Keratinocyte (primary cell): ENCODE measurements at regions not wholly inside any gene's neighbourhood (a gene's known extent, or its start where the extent isn't known, plus 50 kb on each side); places are given as distances from the start of the nearest gene placed in this dataset.

ENCODE experiments used
- DNase-seq: peaks from one replicate; pipeline ENCODE4 v3.0.0-alpha.2; 2011; ENCODE audit warnings: low read depth, missing footprints, low spot score
- FAIRE-seq: peaks from 2 replicates; lab custom pipeline; 2011; peaks lifted over from hg19 to GRCh38; lab: Jason Lieb, UNC
- H2AFZ ChIP-seq: 2 replicates; pipeline ENCODE4 v1.6.0; 2012; ENCODE audit warnings: low read length, control low read depth, inconsistent platforms; ENCODE audit not compliant: control insufficient read depth
- H3K27ac ChIP-seq: 2 replicates; pipeline ENCODE4 v1.5.1; 2011; ENCODE audit warnings: low read length; ENCODE audit not compliant: control insufficient read depth, insufficient read depth
- H3K27me3 ChIP-seq: 3 replicates; pipeline ENCODE4 v1.6.0; 2011; ENCODE audit warnings: low read length; ENCODE audit not compliant: control insufficient read depth, insufficient read depth; ENCODE audit errors: extremely low read depth
- H3K36me3 ChIP-seq, 2 experiments: 2 replicates in 1 of 2; 3 replicates in 1 of 2; pipeline ENCODE4 v1.5.1; 2011; ENCODE audit warnings: low read length in 2 of 2, mild to moderate bottlenecking in 1 of 2; ENCODE audit not compliant: control insufficient read depth in 2 of 2, insufficient read depth in 2 of 2; ENCODE audit errors: extremely low read depth in 1 of 2
- H3K4me1 ChIP-seq: 3 replicates; pipeline ENCODE4 v1.5.1; 2011; ENCODE audit warnings: low read length; ENCODE audit not compliant: control insufficient read depth, insufficient read depth; ENCODE audit errors: extremely low read depth
- H3K4me2 ChIP-seq: 3 replicates; pipeline ENCODE4 v1.6.0; 2011; ENCODE audit warnings: low read depth, low read length; ENCODE audit not compliant: control insufficient read depth, insufficient read depth; ENCODE audit errors: extremely low read depth
- H3K4me3 ChIP-seq, 3 experiments: fragments of 200-600 bp in 1 of 3; sonication (generic) in 1 of 3; 2 replicates in 2 of 3; 3 replicates in 1 of 3; pipeline ENCODE4 v1.5.1; 2011 to 2016; ENCODE audit warnings: low read length in 3 of 3, mild to moderate bottlenecking in 3 of 3, control low read depth in 2 of 3, inconsistent platforms in 1 of 3, low read depth in 1 of 3, mixed read lengths in 1 of 3, mixed run types in 1 of 3, moderate library complexity in 1 of 3; ENCODE audit not compliant: control insufficient read depth in 2 of 3, insufficient read depth in 2 of 3; ENCODE audit errors: extremely low read depth in 1 of 3
- H3K79me2 ChIP-seq: 2 replicates; pipeline ENCODE4 v1.6.0; 2012; ENCODE audit warnings: low read length; ENCODE audit not compliant: control insufficient read depth, insufficient read depth
- H3K9ac ChIP-seq: 3 replicates; pipeline ENCODE4 v1.6.0; 2011; ENCODE audit warnings: low read length; ENCODE audit not compliant: control insufficient read depth, insufficient read depth; ENCODE audit errors: extremely low read depth
- H3K9me1 ChIP-seq: 3 replicates; pipeline ENCODE4 v1.6.0; 2011; ENCODE audit warnings: low read length; ENCODE audit not compliant: control insufficient read depth, insufficient read depth; ENCODE audit errors: extremely low read depth
- H3K9me3 ChIP-seq: 2 replicates; pipeline ENCODE4 v1.5.1; 2012; ENCODE audit warnings: low read depth, low read length; ENCODE audit not compliant: control insufficient read depth
- H4K20me1 ChIP-seq: 3 replicates; pipeline ENCODE4 v1.6.0; 2011; ENCODE audit warnings: low read length; ENCODE audit not compliant: control insufficient read depth, insufficient read depth; ENCODE audit errors: extremely low read depth
- EZH2 ChIP-seq: IDR thresholded peaks from one replicate; pipeline ENCODE4 v1.6.1; 2012; ENCODE audit warnings: inconsistent platforms, mild to moderate bottlenecking, low read length, moderate library complexity
- dilution Hi-C: fragments of 300-500 bp; cut with MboI; formaldehyde crosslinking; loops from one replicate; pipeline ENCODE4 v1.7.0; 2020; ENCODE audit warnings: low sequenced_read_pairs; ENCODE audit not compliant: extremely low pct_ligation_motif_present
- TF ChIP-seq, protein P1 (sequence below), 3 experiments: IDR thresholded peaks in 1 of 3; conservative IDR thresholded peaks in 1 of 3; optimal IDR thresholded peaks in 1 of 3; 2 replicates in 2 of 3; 3 replicates in 1 of 3; pipeline versions ENCODE3 to v1.5.1; 2011; ENCODE audit warnings: low read length in 3 of 3, mild to moderate bottlenecking in 3 of 3, moderate library complexity in 2 of 3, control low read depth in 1 of 3, inconsistent platforms in 1 of 3; ENCODE audit not compliant: insufficient read depth in 2 of 3; ENCODE audit errors: extremely low read depth in 1 of 3

- no peak overlapping the region for H3K4me3 ChIP-seq
- no peaks in the 10 kb centered on the region for H3K27me3 ChIP-seq
- H3K9me3 ChIP-seq, result no peaks in the 10 kb centered on the region
- H3K4me1 ChIP-seq, result no peaks in the 10 kb centered on the region
- dilution Hi-C loops, result no loop called here
- H3K79me2 ChIP-seq, result no peaks in the 10 kb centered on the region
- H3K36me3 ChIP-seq, result no peaks in the 10 kb centered on the region
- no peak overlapping the region for H3K4me2 ChIP-seq
- no peak overlapping the region for H3K27ac ChIP-seq
- DNase-seq, result no peak
- FAIRE-seq, result no peak
- TF ChIP-seq EZH2, result no peak
- TF ChIP-seq, protein P1, sequence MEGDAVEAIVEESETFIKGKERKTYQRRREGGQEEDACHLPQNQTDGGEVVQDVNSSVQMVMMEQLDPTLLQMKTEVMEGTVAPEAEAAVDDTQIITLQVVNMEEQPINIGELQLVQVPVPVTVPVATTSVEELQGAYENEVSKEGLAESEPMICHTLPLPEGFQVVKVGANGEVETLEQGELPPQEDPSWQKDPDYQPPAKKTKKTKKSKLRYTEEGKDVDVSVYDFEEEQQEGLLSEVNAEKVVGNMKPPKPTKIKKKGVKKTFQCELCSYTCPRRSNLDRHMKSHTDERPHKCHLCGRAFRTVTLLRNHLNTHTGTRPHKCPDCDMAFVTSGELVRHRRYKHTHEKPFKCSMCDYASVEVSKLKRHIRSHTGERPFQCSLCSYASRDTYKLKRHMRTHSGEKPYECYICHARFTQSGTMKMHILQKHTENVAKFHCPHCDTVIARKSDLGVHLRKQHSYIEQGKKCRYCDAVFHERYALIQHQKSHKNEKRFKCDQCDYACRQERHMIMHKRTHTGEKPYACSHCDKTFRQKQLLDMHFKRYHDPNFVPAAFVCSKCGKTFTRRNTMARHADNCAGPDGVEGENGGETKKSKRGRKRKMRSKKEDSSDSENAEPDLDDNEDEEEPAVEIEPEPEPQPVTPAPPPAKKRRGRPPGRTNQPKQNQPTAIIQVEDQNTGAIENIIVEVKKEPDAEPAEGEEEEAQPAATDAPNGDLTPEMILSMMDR (optimal IDR thresholded peaks at IDR 0.05 in 1 of 3, IDR thresholded peaks at IDR 0.05 in 1 of 3, conservative IDR thresholded peaks at IDR 0.05 in 1 of 3; ENCODE audit: extremely low read depth in 1 of 3, insufficient read depth in 2 of 3, low read length in 3 of 3), result no peak
- H3K9me1 ChIP-seq, result no peaks in the 10 kb centered on the region
- H3K9ac ChIP-seq, result no peak overlapping the region
- H4K20me1 ChIP-seq, result no peaks in the 10 kb centered on the region
- no peak overlapping the region for H2AFZ ChIP-seq
Observed at GRCh38 chr3:83971666-83972065, 987.1 kb upstream of the CADM2 start.

DNA sequence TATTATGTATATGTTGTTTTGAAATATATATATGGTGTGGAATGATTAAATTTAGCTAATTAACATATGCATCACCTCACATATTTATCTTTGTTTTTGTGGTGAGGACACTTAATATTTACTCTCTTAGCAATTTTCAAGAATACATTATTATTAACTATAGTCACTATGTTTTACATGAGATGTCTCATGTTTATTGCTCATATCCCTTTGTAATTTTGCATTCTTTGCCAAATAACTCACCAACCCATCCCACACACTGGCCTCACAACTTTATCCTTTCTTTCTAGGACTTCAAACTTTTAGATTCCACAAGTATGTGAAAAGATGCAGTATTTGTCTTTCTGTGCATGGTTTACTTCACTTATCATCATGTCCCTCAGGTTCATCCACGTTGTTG is 950.2 kb upstream of the CADM2 start:
- Histone ChIP-seq H3K4me2 (no peak overlapping the region), H3K9ac (no peak overlapping the region), H4K20me1 (no peaks in the 10 kb centered on the region), H3K36me3 (no peaks in the 10 kb centered on the region), H3K27ac (no peak overlapping the region), H3K79me2 (no peaks in the 10 kb centered on the region), H2AFZ (no peak overlapping the region), H3K9me3 (no peaks in the 10 kb centered on the region), H3K4me1 (peaks cover 5% of the 10 kb centered on the region), H3K4me3 (no peak overlapping the region), H3K9me1 (no peaks in the 10 kb centered on the region), H3K27me3 (no peaks in the 10 kb centered on the region)
- dilution Hi-C loops, result no loop called here
- TF ChIP-seq EZH2, result no peak
- TF ChIP-seq, protein P1 (optimal IDR thresholded peaks at IDR 0.05 in 1 of 3, IDR thresholded peaks at IDR 0.05 in 1 of 3, conservative IDR thresholded peaks at IDR 0.05 in 1 of 3; ENCODE audit: extremely low read depth in 1 of 3, insufficient read depth in 2 of 3, low read length in 3 of 3), result no peak
- DNase-seq, result peak; percentile 4
- FAIRE-seq, result no peak
